GM19395 (cell line): ENCODE measurements at regions not wholly inside any gene's neighbourhood (a gene's known extent, or its start where the extent isn't known, plus 50 kb on each side); places are given as distances from the start of the nearest gene placed in this dataset.
"Not testable (repeated sequence)": the region's sequence is repeated elsewhere in the genome, so short reads cannot be mapped to it uniquely, and the experiment has no call there.

Experiments
- ATAC-seq: cut with Tn5 transposase; IDR thresholded peaks from one replicate; pipeline ENCODE4 v1.9.1; 2021; ENCODE audit warnings: mild to moderate bottlenecking, moderate library complexity; ENCODE audit not compliant: unreplicated experiment

DNA sequence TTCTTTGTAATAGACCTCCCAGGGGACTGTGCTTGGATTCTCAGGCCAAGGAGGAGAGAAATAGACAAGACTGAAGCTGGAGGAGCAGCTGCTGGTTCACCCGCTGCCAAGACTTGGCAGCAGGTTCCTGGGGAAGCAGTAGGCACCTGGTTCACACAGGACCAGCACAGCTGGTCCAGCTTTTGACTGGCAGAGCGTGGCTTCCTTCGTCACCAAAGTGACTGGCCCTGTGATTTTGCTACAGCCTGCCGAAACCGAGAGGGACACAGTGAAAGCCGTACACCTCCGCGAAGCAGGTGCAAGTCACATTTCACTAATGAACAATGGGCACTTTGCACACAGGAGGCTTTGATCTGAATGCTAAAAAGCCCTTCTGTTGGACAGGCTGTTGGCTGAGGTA lies 199.0 kb downstream of the RNF144B start:
- ATAC-seq: peak; percentile 56

GRCh38 chr6:18595774-18596530 lies 208.8 kb downstream of the RNF144B start:
- peak; percentile 95 for ATAC-seq

DNA sequence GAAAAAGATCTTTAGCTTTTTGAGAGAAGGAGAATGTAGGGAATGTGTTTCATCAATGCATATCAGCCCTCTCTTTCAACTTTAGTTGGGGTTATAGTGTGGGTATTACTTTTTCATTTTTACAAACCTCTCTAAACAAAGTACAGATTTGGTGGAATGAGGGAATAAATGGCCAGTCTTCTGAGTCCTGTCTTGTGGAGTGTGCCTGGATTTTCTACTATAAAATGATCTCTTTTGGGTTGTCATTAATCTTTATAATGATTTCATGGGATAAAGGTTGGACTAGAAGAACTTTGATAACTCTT lies 209.3 kb downstream of the RNF144B start:
- ATAC-seq: peak; percentile 36

GRCh38 chr6:18598551-18599264 lies 211.6 kb downstream of the RNF144B start:
- no peak for ATAC-seq

- no peak for ATAC-seq
These were observed 213.1 kb downstream of the RNF144B start for GRCh38 chr6:18600255-18600654.

- no peak for ATAC-seq
These were observed 214.4 kb downstream of the RNF144B start for GRCh38 chr6:18601516-18602020.

GRCh38 chr6:18602931-18603330 lies 215.8 kb downstream of the RNF144B start:
- no peak for ATAC-seq

- no peak for ATAC-seq
These were observed 216.2 kb downstream of the RNF144B start for GRCh38 chr6:18603361-18603760.

DNA sequence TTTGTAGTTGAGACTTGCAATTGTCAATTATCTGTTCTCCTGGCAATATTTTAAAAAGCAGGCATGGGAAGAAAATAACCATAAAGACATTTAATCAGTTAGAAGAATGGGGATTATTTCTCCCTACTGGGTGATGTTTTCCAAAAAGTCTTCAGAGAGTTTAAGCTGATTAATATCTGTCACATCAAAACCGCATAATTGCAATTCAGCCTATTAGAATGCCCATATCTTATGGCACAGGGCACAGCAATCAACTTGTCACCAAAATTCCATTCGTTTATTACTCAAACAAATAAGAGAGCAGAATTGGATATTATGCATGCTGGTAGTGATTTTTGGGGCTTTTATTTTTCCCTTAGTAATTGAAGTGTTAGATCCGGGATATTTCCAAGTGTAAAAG lies 218.7 kb downstream of the RNF144B start:
- ATAC-seq: no peak

DNA sequence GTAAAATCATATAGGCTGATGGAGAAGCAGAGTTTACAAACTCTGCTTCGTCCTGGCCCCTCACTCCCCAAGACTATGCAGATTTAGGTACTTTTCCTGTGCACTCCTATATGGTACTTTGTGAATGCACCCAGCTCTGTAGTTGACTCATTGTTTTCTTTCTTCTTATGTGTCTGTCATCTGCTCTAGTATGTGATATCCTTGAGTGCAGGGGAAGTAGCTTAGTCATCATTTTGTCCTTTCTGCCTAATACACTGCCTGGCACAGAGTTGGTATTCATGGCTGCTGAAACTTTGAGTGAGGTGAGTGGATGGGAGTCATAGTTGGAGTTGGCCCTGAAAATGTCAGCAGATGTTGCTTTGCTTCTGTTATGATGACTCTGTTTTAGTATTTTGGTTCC lies 222.6 kb downstream of the RNF144B start:
- ATAC-seq: no peak

DNA sequence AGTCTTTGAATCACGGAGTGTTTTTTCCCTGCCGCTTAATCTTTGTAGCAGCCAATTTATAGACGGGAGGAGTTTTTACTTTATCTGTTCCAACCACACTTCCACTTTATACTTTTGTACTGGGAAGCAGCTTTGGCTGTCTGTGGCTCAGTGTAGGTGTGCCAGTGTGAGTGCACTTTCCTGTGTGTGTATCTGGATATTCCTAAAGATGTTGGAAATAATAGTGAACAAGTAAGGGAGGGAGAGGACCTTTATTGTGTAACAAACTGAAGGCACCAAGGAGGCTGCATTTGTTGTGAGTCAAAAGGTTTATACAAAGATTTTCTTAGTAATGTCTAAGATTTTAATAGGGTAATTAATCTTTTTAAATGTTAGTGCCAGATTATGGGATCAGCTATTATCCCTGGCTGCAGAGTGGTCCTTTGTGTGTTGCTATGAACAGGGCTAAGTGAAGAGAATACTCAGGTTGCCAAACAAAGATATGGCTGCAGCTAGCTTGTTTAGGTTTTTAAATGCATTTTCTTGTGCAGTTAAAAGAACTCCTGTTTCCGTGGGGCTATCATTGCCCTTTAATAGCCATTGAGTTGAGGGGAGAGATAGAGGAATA lies 226.3 kb downstream of the RNF144B start:
- no peak for ATAC-seq

DNA sequence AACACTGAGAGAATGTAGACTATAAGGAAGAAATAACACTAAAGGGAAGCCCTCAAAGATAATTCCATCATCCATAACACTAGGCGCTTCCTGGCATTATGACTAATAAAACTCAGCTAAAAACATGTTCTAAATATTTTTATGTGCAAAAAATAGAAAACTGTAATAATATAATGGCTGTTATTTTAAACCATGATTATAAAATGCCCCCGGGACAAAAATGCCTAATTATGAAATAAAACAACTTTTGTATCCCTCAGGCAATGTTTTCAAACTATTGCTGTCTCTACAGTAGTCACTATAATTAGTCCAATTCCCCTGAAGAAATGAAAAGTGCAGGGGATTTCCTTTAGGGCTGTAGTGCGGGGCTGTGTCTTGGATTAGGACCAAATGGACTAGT lies 242.4 kb downstream of the RNF144B start:
- ATAC-seq: no peak

DNA sequence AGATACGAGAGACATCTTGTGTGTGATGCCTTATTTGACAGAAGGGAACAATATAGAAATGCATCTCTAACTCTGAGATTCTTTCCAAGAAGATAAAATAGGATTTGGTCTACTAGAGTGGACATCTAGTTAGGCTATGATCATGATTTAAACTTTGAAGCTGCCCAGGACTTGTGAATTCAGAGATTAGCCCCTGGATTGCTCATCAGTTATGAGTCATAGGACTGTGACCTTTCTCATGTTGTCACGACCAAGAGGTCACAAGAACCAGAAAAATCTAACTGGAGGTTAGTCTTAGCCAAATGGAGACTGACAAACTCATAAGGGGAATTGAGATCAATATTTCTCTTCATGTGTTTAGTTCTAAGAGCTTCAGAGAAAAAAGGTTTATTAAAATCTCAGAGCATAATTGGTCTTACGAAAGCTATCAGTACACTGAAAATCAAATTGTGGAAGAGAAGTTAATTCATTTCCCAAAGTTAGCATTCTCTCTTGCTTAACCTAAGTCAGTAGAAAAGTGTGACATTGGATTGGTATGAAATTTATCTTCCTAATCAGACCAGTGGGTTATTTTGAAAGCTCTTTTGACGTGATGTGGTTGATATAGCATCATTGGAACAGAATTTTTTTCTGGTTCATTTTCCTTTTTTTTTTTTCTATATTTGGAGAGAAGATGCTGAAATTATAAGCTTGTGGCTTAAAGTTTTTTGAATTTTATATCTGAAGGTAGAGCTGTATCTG lies 245.7 kb downstream of the RNF144B start:
- no peak for ATAC-seq

GRCh38 chr6:18634912-18635311 lies 247.8 kb downstream of the RNF144B start:
- ATAC-seq: no peak

- ATAC-seq: no peak
These were observed 253.0 kb downstream of the RNF144B start for GRCh38 chr6:18640134-18640533.

DNA sequence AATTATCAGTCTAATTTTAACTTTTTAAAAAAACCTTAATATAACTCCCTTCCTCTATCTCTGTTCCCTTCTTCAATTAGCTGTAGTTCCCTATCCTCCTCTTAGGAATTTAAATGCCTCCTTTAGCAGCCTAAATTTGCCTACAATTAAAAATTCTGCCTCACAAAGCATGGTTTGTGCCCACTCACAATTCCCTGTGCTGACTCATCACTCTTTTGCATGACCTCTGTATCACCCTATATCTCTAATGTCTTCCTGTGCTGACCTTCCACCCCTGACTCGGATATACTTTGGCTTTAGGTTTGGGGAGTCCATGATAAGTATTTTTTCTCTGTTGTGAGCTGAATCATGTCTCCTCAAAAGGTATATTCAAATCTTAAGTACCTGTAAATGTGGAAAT lies 253.6 kb downstream of the RNF144B start:
- ATAC-seq: no peak

- ATAC-seq: no peak
These were observed 267.7 kb downstream of the RNF144B start for GRCh38 chr6:18654821-18655220.

- ATAC-seq: no peak
These were observed 269.4 kb downstream of the RNF144B start for GRCh38 chr6:18656506-18656905.

GRCh38 chr6:18659994-18660393 lies 272.8 kb downstream of the RNF144B start:
- not testable (repeated sequence) for ATAC-seq

- no peak for ATAC-seq
These were observed 275.9 kb downstream of the RNF144B start for GRCh38 chr6:18663011-18663410.

- ATAC-seq: no peak
These were observed 277.3 kb downstream of the RNF144B start for GRCh38 chr6:18664401-18664800.
